ENCODE measurements at regions not wholly inside any gene's neighbourhood (a gene's known extent, or its start where the extent isn't known, plus 50 kb on each side); places are given as distances from the start of the nearest gene placed in this dataset.

- TF ChIP-seq, protein P1, sequence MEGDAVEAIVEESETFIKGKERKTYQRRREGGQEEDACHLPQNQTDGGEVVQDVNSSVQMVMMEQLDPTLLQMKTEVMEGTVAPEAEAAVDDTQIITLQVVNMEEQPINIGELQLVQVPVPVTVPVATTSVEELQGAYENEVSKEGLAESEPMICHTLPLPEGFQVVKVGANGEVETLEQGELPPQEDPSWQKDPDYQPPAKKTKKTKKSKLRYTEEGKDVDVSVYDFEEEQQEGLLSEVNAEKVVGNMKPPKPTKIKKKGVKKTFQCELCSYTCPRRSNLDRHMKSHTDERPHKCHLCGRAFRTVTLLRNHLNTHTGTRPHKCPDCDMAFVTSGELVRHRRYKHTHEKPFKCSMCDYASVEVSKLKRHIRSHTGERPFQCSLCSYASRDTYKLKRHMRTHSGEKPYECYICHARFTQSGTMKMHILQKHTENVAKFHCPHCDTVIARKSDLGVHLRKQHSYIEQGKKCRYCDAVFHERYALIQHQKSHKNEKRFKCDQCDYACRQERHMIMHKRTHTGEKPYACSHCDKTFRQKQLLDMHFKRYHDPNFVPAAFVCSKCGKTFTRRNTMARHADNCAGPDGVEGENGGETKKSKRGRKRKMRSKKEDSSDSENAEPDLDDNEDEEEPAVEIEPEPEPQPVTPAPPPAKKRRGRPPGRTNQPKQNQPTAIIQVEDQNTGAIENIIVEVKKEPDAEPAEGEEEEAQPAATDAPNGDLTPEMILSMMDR (optimal IDR thresholded peaks at IDR 0.05 in 1 of 3, IDR thresholded peaks at IDR 0.05 in 1 of 3, conservative IDR thresholded peaks at IDR 0.05 in 1 of 3; ENCODE audit: extremely low read depth in 1 of 3, insufficient read depth in 2 of 3, low read length in 3 of 3): no peak
- no peak for TF ChIP-seq EZH2 (IDR thresholded peaks at IDR 0.05; ENCODE audit: low read length)
Measured at GRCh38 chr13:70188567-70188966, 80.3 kb upstream of the KLHL1 start.
